Ishikawa (cell line): ENCODE measurements at regions not wholly inside any gene's neighbourhood (a gene's known extent, or its start where the extent isn't known, plus 50 kb on each side); places are given as distances from the start of the nearest gene placed in this dataset.

Experiments used
- CREB1 ChIP-seq: IDR thresholded peaks from 2 replicates; pipeline ENCODE4 v1.6.1; 2012; ENCODE audit warnings: low read depth
- EGR1 ChIP-seq: IDR thresholded peaks from 2 replicates; pipeline ENCODE4 v1.6.1; 2012
- RAD21 ChIP-seq: IDR thresholded peaks from 2 replicates; pipeline ENCODE4 v1.6.1; 2012; ENCODE audit warnings: low read depth
- TAF1 ChIP-seq: IDR thresholded peaks from 2 replicates; pipeline ENCODE4 v1.6.1; 2012; ENCODE audit warnings: low read depth, mild to moderate bottlenecking
- TEAD4 ChIP-seq: IDR thresholded peaks from 2 replicates; pipeline ENCODE4 v1.6.1; 2012
- YY1 ChIP-seq: IDR thresholded peaks from 2 replicates; pipeline ENCODE4 v1.6.1; 2012; ENCODE audit warnings: low read depth
- TF ChIP-seq, protein P1 (sequence below): IDR thresholded peaks from 2 replicates; pipeline ENCODE4 v1.6.1; 2012
- TF ChIP-seq, protein P2 (sequence below): IDR thresholded peaks from 2 replicates; pipeline ENCODE4 v1.6.1; 2012; ENCODE audit warnings: low read depth, mild to moderate bottlenecking

DNA sequence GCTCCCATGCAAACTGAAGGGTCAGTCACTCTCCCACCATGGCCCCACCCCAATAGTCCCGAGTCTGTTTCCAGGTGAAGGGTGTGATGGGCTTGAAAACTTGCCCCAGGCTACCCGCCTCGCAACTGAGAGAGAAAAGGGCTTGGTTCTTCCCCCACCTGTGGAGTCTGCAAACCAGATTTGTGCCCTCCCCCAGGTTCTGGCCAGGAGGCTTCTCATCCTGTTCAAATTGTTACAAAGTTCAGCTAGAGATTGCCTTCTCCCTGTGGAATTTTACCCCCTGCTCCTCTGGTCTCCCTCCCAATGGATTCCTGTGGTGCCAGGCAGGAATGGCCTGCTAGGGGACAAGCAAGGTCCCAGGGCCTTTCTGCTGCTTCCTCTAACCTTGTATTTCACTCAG, 93.1 kb upstream of the ACO1 start:
- no peak for TF ChIP-seq EGR1
- TF ChIP-seq, protein P1, sequence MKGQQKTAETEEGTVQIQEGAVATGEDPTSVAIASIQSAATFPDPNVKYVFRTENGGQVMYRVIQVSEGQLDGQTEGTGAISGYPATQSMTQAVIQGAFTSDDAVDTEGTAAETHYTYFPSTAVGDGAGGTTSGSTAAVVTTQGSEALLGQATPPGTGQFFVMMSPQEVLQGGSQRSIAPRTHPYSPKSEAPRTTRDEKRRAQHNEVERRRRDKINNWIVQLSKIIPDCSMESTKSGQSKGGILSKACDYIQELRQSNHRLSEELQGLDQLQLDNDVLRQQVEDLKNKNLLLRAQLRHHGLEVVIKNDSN: no peak
- no peak for TF ChIP-seq RAD21
- no peak for TF ChIP-seq CREB1
- no peak for TF ChIP-seq TEAD4
- TF ChIP-seq TAF1: no peak
- TF ChIP-seq, protein P2, sequence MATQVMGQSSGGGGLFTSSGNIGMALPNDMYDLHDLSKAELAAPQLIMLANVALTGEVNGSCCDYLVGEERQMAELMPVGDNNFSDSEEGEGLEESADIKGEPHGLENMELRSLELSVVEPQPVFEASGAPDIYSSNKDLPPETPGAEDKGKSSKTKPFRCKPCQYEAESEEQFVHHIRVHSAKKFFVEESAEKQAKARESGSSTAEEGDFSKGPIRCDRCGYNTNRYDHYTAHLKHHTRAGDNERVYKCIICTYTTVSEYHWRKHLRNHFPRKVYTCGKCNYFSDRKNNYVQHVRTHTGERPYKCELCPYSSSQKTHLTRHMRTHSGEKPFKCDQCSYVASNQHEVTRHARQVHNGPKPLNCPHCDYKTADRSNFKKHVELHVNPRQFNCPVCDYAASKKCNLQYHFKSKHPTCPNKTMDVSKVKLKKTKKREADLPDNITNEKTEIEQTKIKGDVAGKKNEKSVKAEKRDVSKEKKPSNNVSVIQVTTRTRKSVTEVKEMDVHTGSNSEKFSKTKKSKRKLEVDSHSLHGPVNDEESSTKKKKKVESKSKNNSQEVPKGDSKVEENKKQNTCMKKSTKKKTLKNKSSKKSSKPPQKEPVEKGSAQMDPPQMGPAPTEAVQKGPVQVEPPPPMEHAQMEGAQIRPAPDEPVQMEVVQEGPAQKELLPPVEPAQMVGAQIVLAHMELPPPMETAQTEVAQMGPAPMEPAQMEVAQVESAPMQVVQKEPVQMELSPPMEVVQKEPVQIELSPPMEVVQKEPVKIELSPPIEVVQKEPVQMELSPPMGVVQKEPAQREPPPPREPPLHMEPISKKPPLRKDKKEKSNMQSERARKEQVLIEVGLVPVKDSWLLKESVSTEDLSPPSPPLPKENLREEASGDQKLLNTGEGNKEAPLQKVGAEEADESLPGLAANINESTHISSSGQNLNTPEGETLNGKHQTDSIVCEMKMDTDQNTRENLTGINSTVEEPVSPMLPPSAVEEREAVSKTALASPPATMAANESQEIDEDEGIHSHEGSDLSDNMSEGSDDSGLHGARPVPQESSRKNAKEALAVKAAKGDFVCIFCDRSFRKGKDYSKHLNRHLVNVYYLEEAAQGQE: no peak
- no peak for TF ChIP-seq YY1
